CD14-positive monocyte (primary cell): ENCODE measurements at regions not wholly inside any gene's neighbourhood (a gene's known extent, or its start where the extent isn't known, plus 50 kb on each side); places are given as distances from the start of the nearest gene placed in this dataset.

Experiments used
- DNase-seq, 3 donors: peaks; one replicate each; pipeline ENCODE4 v3.0.0-alpha.2; 2011 to 2022
- H2AFZ ChIP-seq: 2 replicates; pipeline ENCODE4 v1.6.0; 2012; ENCODE audit warnings: mild to moderate bottlenecking, low read depth, low read length, inconsistent platforms; ENCODE audit not compliant: insufficient read depth, poor library complexity, severe bottlenecking
- H3K27ac ChIP-seq, 2 donors: 1 replicate in 1 of 2; 2 replicates in 1 of 2; pipeline ENCODE4 v1.5.1; 2012 to 2013; ENCODE audit warnings: low read length in 2 of 2, control low read depth in 1 of 2, inconsistent platforms in 1 of 2, low read depth in 1 of 2, mild to moderate bottlenecking in 1 of 2
- H3K27me3 ChIP-seq, 2 donors: one replicate each; pipeline versions ENCODE4 v1.6.0 to v1.6.1; 2011 to 2013; ENCODE audit warnings: low read length in 2 of 2; ENCODE audit not compliant: control insufficient read depth in 2 of 2, insufficient read depth in 2 of 2
- H3K36me3 ChIP-seq, 2 donors: replicated peaks in 1 of 2; 1 replicate in 1 of 2; 2 replicates in 1 of 2; pipeline versions ENCODE4 v1.5.1 to v1.6.1; 2012 to 2013; ENCODE audit warnings: low read length in 2 of 2, control low read depth in 1 of 2, inconsistent platforms in 1 of 2, mild to moderate bottlenecking in 1 of 2; ENCODE audit not compliant: insufficient read depth in 2 of 2, control insufficient read depth in 1 of 2
- H3K4me1 ChIP-seq, 2 donors: 1 replicate in 1 of 2; 2 replicates in 1 of 2; pipeline versions ENCODE4 v1.5.1 to v1.6.1; 2012 to 2013; ENCODE audit warnings: low read length in 2 of 2, control low read depth in 1 of 2, inconsistent platforms in 1 of 2, mild to moderate bottlenecking in 1 of 2, moderate library complexity in 1 of 2; ENCODE audit not compliant: insufficient read depth in 2 of 2, control insufficient read depth in 1 of 2
- H3K4me2 ChIP-seq: replicated peaks from 2 replicates; pipeline ENCODE3; 2012; ENCODE audit warnings: low read length, moderate library complexity, mild to moderate bottlenecking; ENCODE audit not compliant: poor library complexity, severe bottlenecking; ENCODE audit errors: extremely low read depth
- H3K4me3 ChIP-seq, 3 experiments: fragments of 200-600 bp in 1 of 3; sonication (generic) in 1 of 3; replicated peaks in 1 of 3; 1 replicate in 2 of 3; 2 replicates in 1 of 3; pipeline ENCODE4 v1.5.1; 2011 to 2013; ENCODE audit warnings: low read length in 3 of 3, mild to moderate bottlenecking in 3 of 3, control low read depth in 2 of 3, low read depth in 2 of 3, inconsistent platforms in 1 of 3, moderate library complexity in 1 of 3
- H3K79me2 ChIP-seq: 2 replicates; pipeline ENCODE4 v1.6.0; 2012; ENCODE audit warnings: mild to moderate bottlenecking, control low read depth, inconsistent platforms, low read length, moderate library complexity; ENCODE audit not compliant: insufficient read depth
- H3K9ac ChIP-seq: 2 replicates; pipeline ENCODE4 v1.6.0; 2017; ENCODE audit warnings: low read length, mild to moderate bottlenecking; ENCODE audit not compliant: insufficient read depth, poor library complexity, severe bottlenecking
- H3K9me3 ChIP-seq, 2 donors: replicated peaks in 1 of 2; 1 replicate in 1 of 2; 2 replicates in 1 of 2; pipeline versions ENCODE4 v1.5.1 to v1.6.1; 2012 to 2013; ENCODE audit warnings: low read length in 2 of 2, control low read depth in 1 of 2; ENCODE audit not compliant: control insufficient read depth in 1 of 2, insufficient read depth in 1 of 2
- H4K20me1 ChIP-seq: 2 replicates; pipeline ENCODE4 v1.6.0; 2012; ENCODE audit warnings: mild to moderate bottlenecking, low read length, control low read depth, moderate library complexity; ENCODE audit not compliant: insufficient read depth
- H3K27ac Mint-ChIP-seq, 7 donors: one replicate each; pipeline ENCODE4 v1.8.0; 2020; ENCODE audit warnings: mild to moderate bottlenecking in 7 of 7, mixed read lengths in 7 of 7, moderate library complexity in 6 of 7, inconsistent platforms in 2 of 7
- H3K27me3 Mint-ChIP-seq, 3 donors: one replicate each; pipeline ENCODE4 v1.8.0; 2021 to 2022; ENCODE audit warnings: low read depth in 3 of 3, mild to moderate bottlenecking in 3 of 3, mixed read lengths in 3 of 3, moderate library complexity in 3 of 3, inconsistent platforms in 1 of 3
- H3K36me3 Mint-ChIP-seq, 2 donors: one replicate each; pipeline ENCODE4 v1.8.0; 2020; ENCODE audit warnings: mixed read lengths in 2 of 2, inconsistent platforms in 1 of 2, mild to moderate bottlenecking in 1 of 2
- H3K4me1 Mint-ChIP-seq: one replicate; pipeline ENCODE4 v1.8.0; 2020; ENCODE audit warnings: mild to moderate bottlenecking, mixed read lengths
- H3K4me3 Mint-ChIP-seq, 2 donors: one replicate each; pipeline ENCODE4 v1.8.0; 2020; ENCODE audit warnings: mild to moderate bottlenecking in 2 of 2, mixed read lengths in 2 of 2, moderate library complexity in 1 of 2
- H3K9me3 Mint-ChIP-seq, 7 donors: one replicate each; pipeline ENCODE4 v1.8.0; 2020 to 2022; ENCODE audit warnings: mixed read lengths in 7 of 7, mild to moderate bottlenecking in 6 of 7, moderate library complexity in 6 of 7, inconsistent platforms in 2 of 7
- WGBS: methylation state at CpG from one replicate; pipeline ENCODE4 v1.1.5; 2013; ENCODE audit warnings: missing lambda C conversion rate; ENCODE audit not compliant: insufficient coverage; 5-methylcytosine and 5-hydroxymethylcytosine counted together
- intact Hi-C, 2 donors: fragments of 100-400 bp; cut with micrococcal nuclease; formaldehyde crosslinking; loops; one replicate each; pipeline versions ENCODE4 v1.15.0 to v1.15.1; 2023
- TF ChIP-seq, protein P1 (sequence below): fragments of 200-600 bp; IDR thresholded peaks from one replicate; pipeline ENCODE4 v1.8.0; 2022; ENCODE audit warnings: antibody characterized with exemption, mild to moderate bottlenecking

DNA sequence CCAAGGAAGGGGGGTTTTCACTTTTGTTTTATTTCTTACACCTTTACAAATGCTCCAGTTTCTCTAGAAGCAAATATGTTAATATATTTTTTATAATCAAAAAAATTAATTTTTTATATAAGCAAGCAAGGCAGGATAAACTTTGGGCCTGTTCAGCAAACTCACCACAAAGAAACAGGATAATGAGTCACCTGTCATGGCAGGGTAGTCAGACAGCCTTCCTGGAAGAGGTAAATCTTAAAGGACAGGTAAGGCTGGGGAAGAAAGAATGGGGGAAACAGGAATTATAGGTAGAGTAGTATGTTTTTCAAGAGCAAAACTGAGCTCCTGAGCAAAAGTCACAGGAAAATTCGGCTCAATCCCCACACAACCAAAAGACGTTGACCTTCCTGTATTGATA, 186.3 kb upstream of the SOX9 start:
- H3K27ac Mint-ChIP-seq, result no peak overlapping the region
- Histone ChIP-seq H3K4me2 (no peak overlapping the region), H2AFZ (no peak overlapping the region), H3K4me3 (no peak overlapping the region), H3K27ac (no peak overlapping the region), H3K4me1 (no peaks in the 10 kb centered on the region), H4K20me1 (no peaks in the 10 kb centered on the region), H3K9me3 (peaks cover 3 to 5% of the 10 kb centered on the region in 2 donors), H3K9ac (no peak overlapping the region), H3K27me3 (no peaks in the 10 kb centered on the region), H3K36me3 (no peaks in the 10 kb centered on the region), H3K79me2 (no peaks in the 10 kb centered on the region)
- H3K36me3 Mint-ChIP-seq, result no peaks in the 10 kb centered on the region
- intact Hi-C loops, result no loop called here
- no CpG with 5 or more reads among the region's 2 CpGs for WGBS
- peaks cover 0 to 2% (median 0%) of the 10 kb centered on the region in 3 donors for H3K27me3 Mint-ChIP-seq
- TF ChIP-seq, protein P1, sequence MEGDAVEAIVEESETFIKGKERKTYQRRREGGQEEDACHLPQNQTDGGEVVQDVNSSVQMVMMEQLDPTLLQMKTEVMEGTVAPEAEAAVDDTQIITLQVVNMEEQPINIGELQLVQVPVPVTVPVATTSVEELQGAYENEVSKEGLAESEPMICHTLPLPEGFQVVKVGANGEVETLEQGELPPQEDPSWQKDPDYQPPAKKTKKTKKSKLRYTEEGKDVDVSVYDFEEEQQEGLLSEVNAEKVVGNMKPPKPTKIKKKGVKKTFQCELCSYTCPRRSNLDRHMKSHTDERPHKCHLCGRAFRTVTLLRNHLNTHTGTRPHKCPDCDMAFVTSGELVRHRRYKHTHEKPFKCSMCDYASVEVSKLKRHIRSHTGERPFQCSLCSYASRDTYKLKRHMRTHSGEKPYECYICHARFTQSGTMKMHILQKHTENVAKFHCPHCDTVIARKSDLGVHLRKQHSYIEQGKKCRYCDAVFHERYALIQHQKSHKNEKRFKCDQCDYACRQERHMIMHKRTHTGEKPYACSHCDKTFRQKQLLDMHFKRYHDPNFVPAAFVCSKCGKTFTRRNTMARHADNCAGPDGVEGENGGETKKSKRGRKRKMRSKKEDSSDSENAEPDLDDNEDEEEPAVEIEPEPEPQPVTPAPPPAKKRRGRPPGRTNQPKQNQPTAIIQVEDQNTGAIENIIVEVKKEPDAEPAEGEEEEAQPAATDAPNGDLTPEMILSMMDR, result no peak
- no peak for DNase-seq
- no peaks in the 10 kb centered on the region for H3K4me1 Mint-ChIP-seq
- peaks cover 2 to 19% (median 9%) of the 10 kb centered on the region in 7 donors for H3K9me3 Mint-ChIP-seq
- no peak overlapping the region for H3K4me3 Mint-ChIP-seq

DNA sequence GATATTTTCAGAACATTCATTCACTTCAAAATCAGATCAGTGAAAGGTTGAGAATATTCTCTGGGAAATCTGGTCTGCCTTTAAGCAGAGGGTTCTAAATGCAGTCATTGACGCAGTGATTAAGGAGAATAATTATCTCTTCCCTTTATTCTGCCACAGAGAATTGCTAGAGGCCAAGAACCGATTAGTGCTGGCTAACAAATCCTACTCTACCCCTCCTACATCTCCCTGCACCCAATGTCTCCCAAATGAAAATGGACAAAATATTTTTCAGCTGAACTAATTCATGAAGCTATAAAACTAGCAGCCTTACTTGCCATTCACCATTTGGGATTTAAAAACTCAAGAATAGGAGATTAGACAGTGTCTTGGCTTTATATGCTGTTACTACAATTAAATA, 185.5 kb upstream of the SOX9 start:
- no peaks in the 10 kb centered on the region for H3K27me3 ChIP-seq
- Mint-ChIP-seq H3K9me3 (peaks cover 2 to 19% (median 9%) of the 10 kb centered on the region in 7 donors), H3K4me3 (no peak overlapping the region), H3K36me3 (no peaks in the 10 kb centered on the region), H3K27ac (no peak overlapping the region), H3K4me1 (no peaks in the 10 kb centered on the region), H3K27me3 (peaks cover 0 to 2% (median 2%) of the 10 kb centered on the region in 3 donors)
- no peak overlapping the region for H3K4me2 ChIP-seq
- H3K27ac ChIP-seq, result no peak overlapping the region
- H3K9me3 ChIP-seq, result peaks cover 3 to 5% of the 10 kb centered on the region in 2 donors
- TF ChIP-seq, protein P1, result no peak
- no peak overlapping the region for H3K4me3 ChIP-seq
- DNase-seq, result no peak
- no peak overlapping the region for H2AFZ ChIP-seq
- no peaks in the 10 kb centered on the region for H4K20me1 ChIP-seq
- no peak overlapping the region for H3K9ac ChIP-seq
- no peaks in the 10 kb centered on the region for H3K4me1 ChIP-seq
- no peaks in the 10 kb centered on the region for H3K79me2 ChIP-seq
- intact Hi-C loops, result no loop called here
- 60% methylated on average over 1 of the region's 2 CpGs for WGBS
- no peaks in the 10 kb centered on the region for H3K36me3 ChIP-seq
